SK-N-SH treated with all-trans-retinoic acid at 6 μM for 48 hours (cell line): ENCODE measurements at regions not wholly inside any gene's neighbourhood (a gene's known extent, or its start where the extent isn't known, plus 50 kb on each side); places are given as distances from the start of the nearest gene placed in this dataset.

ENCODE experiments used
- OSR1 ChIP-seq: fragments of 250-450 bp; sonication (Bioruptor Pico); IDR thresholded peaks from 2 replicates; pipeline ENCODE4 v1.8.0; 2022; ENCODE audit warnings: moderate library complexity, mild to moderate bottlenecking, inconsistent platforms
- PPARA ChIP-seq: fragments of 250-450 bp; sonication (Bioruptor Pico); IDR thresholded peaks from 2 replicates; pipeline ENCODE4 v1.5.0; 2020; ENCODE audit warnings: mild to moderate bottlenecking, borderline replicate concordance
- SNAI2 ChIP-seq: fragments of 250-450 bp; sonication (Bioruptor Pico); IDR thresholded peaks from 2 replicates; pipeline ENCODE4 v1.5.0; 2020; ENCODE audit warnings: mild to moderate bottlenecking, moderate library complexity
- ZC3H10 ChIP-seq: fragments of 250-450 bp; sonication (Bioruptor Pico); IDR thresholded peaks from 2 replicates; pipeline ENCODE4 v1.5.1; 2021; ENCODE audit warnings: mild to moderate bottlenecking, moderate library complexity
- TF ChIP-seq, protein P1 (sequence below): fragments of 250-450 bp; sonication (Bioruptor Pico); IDR thresholded peaks from 2 replicates; pipeline ENCODE4 v1.8.0; 2021; ENCODE audit warnings: low read depth, mild to moderate bottlenecking, moderate library complexity, borderline replicate concordance
- TF ChIP-seq, protein P2 (sequence below): fragments of 250-450 bp; sonication (Bioruptor Pico); IDR thresholded peaks from 2 replicates; pipeline ENCODE4 v1.8.0; 2020; ENCODE audit warnings: mild to moderate bottlenecking, moderate library complexity, borderline replicate concordance

DNA sequence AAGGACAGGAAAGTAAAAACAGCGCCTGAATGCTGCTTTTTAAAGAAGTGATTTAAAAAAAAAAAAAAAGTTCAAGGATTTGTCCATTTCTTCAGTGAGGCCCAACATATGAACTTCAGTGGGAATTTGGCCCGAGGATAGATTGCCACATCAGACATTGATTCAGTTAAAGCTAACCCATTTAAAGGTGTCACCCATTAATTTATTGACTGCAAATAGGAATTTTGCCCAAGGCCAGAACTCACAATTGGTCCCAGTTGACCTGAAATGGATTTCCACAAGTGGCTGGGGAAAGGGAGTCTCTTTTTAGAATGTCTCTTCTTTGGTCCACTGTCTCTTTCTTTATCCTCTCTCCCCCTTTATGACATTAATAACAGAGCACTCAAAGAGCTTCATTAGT, 86.5 kb upstream of the RPL34 start:
- TF ChIP-seq SNAI2 (CRISPR knock-in tag), result no peak
- TF ChIP-seq PPARA (CRISPR knock-in tag), result no peak
- no peak for TF ChIP-seq ZC3H10
- TF ChIP-seq, protein P1, sequence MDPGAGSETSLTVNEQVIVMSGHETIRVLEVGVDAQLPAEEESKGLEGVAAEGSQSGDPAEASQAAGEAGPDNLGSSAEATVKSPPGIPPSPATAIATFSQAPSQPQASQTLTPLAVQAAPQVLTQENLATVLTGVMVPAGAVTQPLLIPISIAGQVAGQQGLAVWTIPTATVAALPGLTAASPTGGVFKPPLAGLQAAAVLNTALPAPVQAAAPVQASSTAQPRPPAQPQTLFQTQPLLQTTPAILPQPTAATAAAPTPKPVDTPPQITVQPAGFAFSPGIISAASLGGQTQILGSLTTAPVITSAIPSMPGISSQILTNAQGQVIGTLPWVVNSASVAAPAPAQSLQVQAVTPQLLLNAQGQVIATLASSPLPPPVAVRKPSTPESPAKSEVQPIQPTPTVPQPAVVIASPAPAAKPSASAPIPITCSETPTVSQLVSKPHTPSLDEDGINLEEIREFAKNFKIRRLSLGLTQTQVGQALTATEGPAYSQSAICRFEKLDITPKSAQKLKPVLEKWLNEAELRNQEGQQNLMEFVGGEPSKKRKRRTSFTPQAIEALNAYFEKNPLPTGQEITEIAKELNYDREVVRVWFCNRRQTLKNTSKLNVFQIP, result no peak
- TF ChIP-seq, protein P2, sequence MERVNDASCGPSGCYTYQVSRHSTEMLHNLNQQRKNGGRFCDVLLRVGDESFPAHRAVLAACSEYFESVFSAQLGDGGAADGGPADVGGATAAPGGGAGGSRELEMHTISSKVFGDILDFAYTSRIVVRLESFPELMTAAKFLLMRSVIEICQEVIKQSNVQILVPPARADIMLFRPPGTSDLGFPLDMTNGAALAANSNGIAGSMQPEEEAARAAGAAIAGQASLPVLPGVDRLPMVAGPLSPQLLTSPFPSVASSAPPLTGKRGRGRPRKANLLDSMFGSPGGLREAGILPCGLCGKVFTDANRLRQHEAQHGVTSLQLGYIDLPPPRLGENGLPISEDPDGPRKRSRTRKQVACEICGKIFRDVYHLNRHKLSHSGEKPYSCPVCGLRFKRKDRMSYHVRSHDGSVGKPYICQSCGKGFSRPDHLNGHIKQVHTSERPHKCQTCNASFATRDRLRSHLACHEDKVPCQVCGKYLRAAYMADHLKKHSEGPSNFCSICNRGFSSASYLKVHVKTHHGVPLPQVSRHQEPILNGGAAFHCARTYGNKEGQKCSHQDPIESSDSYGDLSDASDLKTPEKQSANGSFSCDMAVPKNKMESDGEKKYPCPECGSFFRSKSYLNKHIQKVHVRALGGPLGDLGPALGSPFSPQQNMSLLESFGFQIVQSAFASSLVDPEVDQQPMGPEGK, result no peak
- TF ChIP-seq OSR1, result no peak
